GM12874 (cell line): ENCODE measurements at regions not wholly inside any gene's neighbourhood (a gene's known extent, or its start where the extent isn't known, plus 50 kb on each side); places are given as distances from the start of the nearest gene placed in this dataset.

ENCODE experiments used
- CTCF ChIP-seq: IDR thresholded peaks from 2 replicates; pipeline ENCODE4 v1.5.1; 2011; ENCODE audit warnings: low read depth, mild to moderate bottlenecking, control low read depth, low read length, moderate library complexity; ENCODE audit not compliant: insufficient read depth

GRCh38 chr10:100612601-100613595, 77.2 kb downstream of the HIF1AN start:
- no peak for TF ChIP-seq CTCF

GRCh38 chr10:100613846-100614245, 78.1 kb downstream of the HIF1AN start:
- TF ChIP-seq CTCF, result no peak

GRCh38 chr10:100614429-100615095, 78.8 kb downstream of the HIF1AN start:
- no peak for TF ChIP-seq CTCF

GRCh38 chr10:100615241-100615640, 79.5 kb downstream of the HIF1AN start:
- no peak for TF ChIP-seq CTCF

GRCh38 chr10:100615908-100616307, 80.2 kb downstream of the HIF1AN start:
- TF ChIP-seq CTCF, result no peak

GRCh38 chr10:100618091-100618615, 82.4 kb downstream of the HIF1AN start:
- no peak for TF ChIP-seq CTCF

- no peak for TF ChIP-seq CTCF
These were observed 83.0 kb downstream of the HIF1AN start for GRCh38 chr10:100618632-100619255.
